KMS-11 (cell line): ENCODE measurements at regions not wholly inside any gene's neighbourhood (a gene's known extent, or its start where the extent isn't known, plus 50 kb on each side); places are given as distances from the start of the nearest gene placed in this dataset.

Experiments used
- H2AFZ ChIP-seq: fragments of 200-600 bp; sonication (generic); 2 replicates; pipeline ENCODE4 v1.6.1; 2016; ENCODE audit warnings: antibody characterized with exemption, mixed run types, low read depth
- H3K27ac ChIP-seq: fragments of 200-600 bp; sonication (generic); 2 replicates; pipeline ENCODE4 v1.6.1; 2016; ENCODE audit warnings: mild to moderate bottlenecking, mixed run types
- H3K27me3 ChIP-seq: fragments of 200-600 bp; sonication (generic); 2 replicates; pipeline ENCODE4 v1.6.1; 2017; ENCODE audit warnings: mild to moderate bottlenecking, low read depth, mixed run types, moderate library complexity; ENCODE audit not compliant: insufficient read depth
- H3K36me3 ChIP-seq: fragments of 200-600 bp; sonication (generic); 2 replicates; pipeline ENCODE4 v1.6.1; 2017; ENCODE audit warnings: mild to moderate bottlenecking, mixed run types; ENCODE audit not compliant: insufficient read depth
- H3K4me1 ChIP-seq: fragments of 200-600 bp; sonication (generic); 2 replicates; pipeline ENCODE4 v1.6.1; 2016; ENCODE audit warnings: mild to moderate bottlenecking, low read depth, mixed run types; ENCODE audit not compliant: poor library complexity, severe bottlenecking
- H3K4me2 ChIP-seq: fragments of 200-600 bp; sonication (generic); 2 replicates; pipeline ENCODE4 v1.7.0; 2016; ENCODE audit warnings: mild to moderate bottlenecking, mixed run types
- H3K4me3 ChIP-seq: fragments of 200-600 bp; sonication (generic); IDR thresholded peaks from 2 replicates; pipeline ENCODE4 v1.6.1; 2017; ENCODE audit warnings: low read depth, low read length, mixed read lengths; ENCODE audit not compliant: insufficient read depth
- H3K79me2 ChIP-seq: fragments of 200-600 bp; sonication (generic); 2 replicates; pipeline ENCODE4 v1.6.1; 2016; ENCODE audit warnings: low read depth, mixed run types; ENCODE audit not compliant: insufficient read depth
- H3K9ac ChIP-seq: fragments of 200-600 bp; sonication (generic); 2 replicates; pipeline ENCODE4 v1.6.1; 2016; ENCODE audit warnings: mild to moderate bottlenecking, mixed run types
- H4K20me1 ChIP-seq: fragments of 200-600 bp; sonication (generic); 2 replicates; pipeline ENCODE4 v1.6.1; 2016; ENCODE audit warnings: mild to moderate bottlenecking, mixed run types; ENCODE audit not compliant: insufficient read depth
- TF ChIP-seq, protein P1 (sequence below): fragments of 200-600 bp; sonication (generic); conservative IDR thresholded peaks from 2 replicates; pipeline ENCODE4 v1.6.1; 2017; ENCODE audit warnings: low read depth, mild to moderate bottlenecking, antibody characterized with exemption, low read length, moderate library complexity, mixed read lengths

DNA sequence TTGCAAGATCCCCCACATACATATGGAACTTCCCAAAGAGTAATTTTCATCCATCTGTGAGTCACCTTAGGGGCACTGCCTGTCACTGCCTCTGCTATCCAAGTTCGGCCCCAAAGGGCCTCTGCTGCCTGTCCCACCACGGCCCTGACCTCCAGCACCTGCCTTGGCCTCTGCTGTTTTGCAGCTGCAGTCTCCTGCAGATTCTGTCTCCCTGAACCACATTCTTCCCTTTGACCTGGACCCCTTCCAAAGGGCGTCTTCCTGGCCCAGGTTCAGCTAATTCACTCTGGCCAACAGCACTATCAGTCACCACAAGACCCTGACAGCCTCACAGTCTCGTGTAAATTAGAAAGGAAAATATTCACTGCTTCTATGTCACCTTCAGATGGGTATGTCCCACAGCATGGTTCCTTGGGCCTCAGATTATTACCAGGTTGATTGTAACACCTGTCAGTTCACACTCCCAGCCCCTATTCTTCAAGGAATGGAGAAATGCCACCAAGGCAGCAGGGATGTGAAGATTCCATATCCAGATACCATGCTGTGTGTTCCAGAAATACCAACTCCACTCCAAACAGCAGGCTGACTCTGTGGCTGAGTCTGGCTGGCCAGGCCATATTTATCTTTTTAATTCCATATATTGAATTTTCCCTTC is 479.3 kb downstream of the ARHGEF28 start:
- no peaks in the 10 kb centered on the region for H3K27me3 ChIP-seq
- H3K4me1 ChIP-seq: no peaks in the 10 kb centered on the region
- no peaks in the 10 kb centered on the region for H3K79me2 ChIP-seq
- no peak overlapping the region for H3K9ac ChIP-seq
- no peak overlapping the region for H3K27ac ChIP-seq
- H3K4me3 ChIP-seq: no peak overlapping the region
- no peak overlapping the region for H3K4me2 ChIP-seq
- no peaks in the 10 kb centered on the region for H4K20me1 ChIP-seq
- TF ChIP-seq, protein P1, sequence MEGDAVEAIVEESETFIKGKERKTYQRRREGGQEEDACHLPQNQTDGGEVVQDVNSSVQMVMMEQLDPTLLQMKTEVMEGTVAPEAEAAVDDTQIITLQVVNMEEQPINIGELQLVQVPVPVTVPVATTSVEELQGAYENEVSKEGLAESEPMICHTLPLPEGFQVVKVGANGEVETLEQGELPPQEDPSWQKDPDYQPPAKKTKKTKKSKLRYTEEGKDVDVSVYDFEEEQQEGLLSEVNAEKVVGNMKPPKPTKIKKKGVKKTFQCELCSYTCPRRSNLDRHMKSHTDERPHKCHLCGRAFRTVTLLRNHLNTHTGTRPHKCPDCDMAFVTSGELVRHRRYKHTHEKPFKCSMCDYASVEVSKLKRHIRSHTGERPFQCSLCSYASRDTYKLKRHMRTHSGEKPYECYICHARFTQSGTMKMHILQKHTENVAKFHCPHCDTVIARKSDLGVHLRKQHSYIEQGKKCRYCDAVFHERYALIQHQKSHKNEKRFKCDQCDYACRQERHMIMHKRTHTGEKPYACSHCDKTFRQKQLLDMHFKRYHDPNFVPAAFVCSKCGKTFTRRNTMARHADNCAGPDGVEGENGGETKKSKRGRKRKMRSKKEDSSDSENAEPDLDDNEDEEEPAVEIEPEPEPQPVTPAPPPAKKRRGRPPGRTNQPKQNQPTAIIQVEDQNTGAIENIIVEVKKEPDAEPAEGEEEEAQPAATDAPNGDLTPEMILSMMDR: no peak
- no peaks in the 10 kb centered on the region for H3K36me3 ChIP-seq
- H2AFZ ChIP-seq: no peak overlapping the region

DNA sequence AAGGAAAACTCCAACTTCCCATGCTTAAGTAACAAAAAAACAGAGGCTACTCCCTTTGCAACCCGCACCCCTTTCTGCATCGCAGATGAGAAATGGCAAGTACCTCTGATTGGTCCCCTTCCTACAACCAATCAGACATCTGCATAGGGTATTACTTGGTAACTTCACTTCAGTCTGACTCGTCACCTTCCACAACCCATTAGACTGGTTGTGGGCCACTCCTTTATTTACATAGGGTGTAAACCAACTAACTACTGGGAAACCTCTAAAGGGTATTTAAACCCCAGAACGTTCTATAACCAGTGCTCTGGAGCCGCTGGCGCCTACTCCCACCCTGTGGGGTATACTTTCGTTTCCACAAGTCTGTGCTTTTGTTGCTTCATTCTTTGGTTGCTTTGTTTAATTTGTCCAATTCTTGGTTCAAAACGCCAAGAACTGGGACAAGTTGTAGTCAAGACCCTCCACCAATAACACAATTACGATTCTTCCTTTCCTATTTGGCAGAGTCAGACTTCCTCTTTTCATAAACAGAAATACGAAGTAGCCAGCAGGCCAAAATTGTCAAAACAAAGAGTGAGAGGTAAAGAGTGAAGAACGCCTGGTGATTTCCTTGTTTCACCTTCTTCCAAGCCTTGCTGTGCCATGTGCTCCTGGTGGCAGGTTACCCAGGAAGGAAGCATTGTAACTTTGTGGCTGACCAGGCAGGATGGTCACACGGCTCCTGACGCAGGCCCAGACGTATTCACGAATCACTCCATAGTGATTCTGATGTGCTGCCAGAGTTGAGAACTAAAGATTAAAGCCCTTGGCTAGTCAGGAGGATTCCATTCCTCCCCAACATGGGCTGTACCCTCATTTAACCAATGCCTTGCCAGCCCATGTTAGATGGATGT is 477.4 kb downstream of the ARHGEF28 start:
- no peak overlapping the region for H3K4me2 ChIP-seq
- H4K20me1 ChIP-seq: no peaks in the 10 kb centered on the region
- no peaks in the 10 kb centered on the region for H3K4me1 ChIP-seq
- TF ChIP-seq, protein P1: no peak
- H3K27ac ChIP-seq: no peak overlapping the region
- H3K79me2 ChIP-seq: no peaks in the 10 kb centered on the region
- no peaks in the 10 kb centered on the region for H3K27me3 ChIP-seq
- H3K9ac ChIP-seq: no peak overlapping the region
- no peak overlapping the region for H2AFZ ChIP-seq
- H3K4me3 ChIP-seq: no peak overlapping the region
- no peaks in the 10 kb centered on the region for H3K36me3 ChIP-seq

DNA sequence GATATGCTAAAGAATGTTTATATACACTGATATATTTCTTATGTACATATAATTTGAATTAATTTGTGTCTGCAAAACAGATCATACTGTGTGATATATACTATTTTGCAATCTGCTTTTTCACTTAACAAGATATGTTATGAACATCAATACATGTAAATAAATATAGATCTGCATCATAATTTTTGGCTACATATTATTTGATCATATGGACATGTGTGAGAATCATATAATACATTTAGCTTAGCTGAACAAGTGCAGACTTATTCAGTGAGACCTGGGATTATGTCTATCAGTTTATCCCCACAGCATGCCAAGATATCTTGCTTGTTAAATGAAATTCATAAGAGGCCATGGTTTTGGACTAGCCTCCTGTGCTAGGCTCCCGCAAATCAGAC is 474.3 kb downstream of the ARHGEF28 start:
- H3K36me3 ChIP-seq: no peaks in the 10 kb centered on the region

DNA sequence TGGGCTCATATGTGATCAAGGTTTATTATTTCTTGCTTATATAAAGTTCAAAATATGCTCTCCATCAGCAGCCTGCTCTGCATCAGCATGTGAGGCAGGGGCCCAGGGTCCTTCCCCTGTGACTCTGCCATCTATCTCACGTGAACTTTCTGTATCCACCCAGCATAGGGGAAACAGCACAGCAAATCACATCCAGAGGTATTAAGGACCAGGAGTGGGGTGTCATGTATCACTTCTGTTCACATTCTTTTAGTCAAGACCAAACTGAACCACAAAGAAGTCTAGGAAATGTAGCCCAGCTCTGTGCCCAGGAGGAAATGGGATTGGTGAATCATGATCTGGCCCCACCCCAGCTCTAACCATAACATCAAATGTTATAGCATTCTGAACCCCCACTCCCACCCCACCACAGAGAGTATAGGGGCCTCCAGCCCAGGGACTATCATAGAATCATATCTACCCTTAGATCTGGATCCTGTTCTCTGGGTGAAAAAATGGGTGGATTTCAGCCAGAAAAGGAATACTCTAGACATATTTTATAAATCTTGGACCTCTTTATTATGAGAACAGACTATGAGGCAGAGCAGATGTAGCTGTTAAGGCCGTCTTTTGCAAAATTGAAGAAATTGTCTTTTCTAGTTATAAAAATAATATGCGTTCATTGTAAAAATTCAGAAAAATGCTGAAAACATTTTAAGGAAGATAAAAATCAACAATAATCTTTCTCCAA is 473.7 kb downstream of the ARHGEF28 start:
- Histone ChIP-seq H3K79me2 (no peaks in the 10 kb centered on the region), H3K27ac (no peak overlapping the region), H2AFZ (no peak overlapping the region), H3K27me3 (no peaks in the 10 kb centered on the region), H3K36me3 (no peaks in the 10 kb centered on the region), H3K4me3 (no peak overlapping the region), H3K4me2 (no peak overlapping the region), H3K4me1 (no peaks in the 10 kb centered on the region), H4K20me1 (no peaks in the 10 kb centered on the region), H3K9ac (no peak overlapping the region)
- TF ChIP-seq, protein P1: no peak

More for the DNA sequence above, 474.3 kb downstream of the ARHGEF28 start:
- Histone ChIP-seq H3K79me2 (no peaks in the 10 kb centered on the region), H2AFZ (no peak overlapping the region), H3K27me3 (no peaks in the 10 kb centered on the region), H3K4me1 (no peaks in the 10 kb centered on the region), H3K9ac (no peak overlapping the region), H3K27ac (no peak overlapping the region), H3K4me2 (no peak overlapping the region), H4K20me1 (no peaks in the 10 kb centered on the region), H3K4me3 (no peak overlapping the region)
- TF ChIP-seq, protein P1: no peak
